Vagina (tissue), 2 donors: ENCODE measurements at regions not wholly inside any gene's neighbourhood (a gene's known extent, or its start where the extent isn't known, plus 50 kb on each side); places are given as distances from the start of the nearest gene placed in this dataset.

Experiments used
- CTCF ChIP-seq, 3 experiments: fragments of 450-650 bp in 2 of 3; fragments of 200-600 bp in 1 of 3; sonication (generic) in 1 of 3; IDR thresholded peaks; one replicate each; pipeline ENCODE4 v1.5.1; 2017 to 2019; ENCODE audit warnings: antibody characterized with exemption in 3 of 3, mild to moderate bottlenecking in 2 of 3, moderate library complexity in 2 of 3
- POLR2A ChIP-seq, 2 donors: fragments of 450-650 bp; IDR thresholded peaks; one replicate each; pipeline ENCODE4 v1.6.1; 2017; ENCODE audit warnings: antibody characterized with exemption in 2 of 2, mild to moderate bottlenecking in 2 of 2, moderate library complexity in 2 of 2
- POLR2AphosphoS5 ChIP-seq, 2 donors: sonication (generic); formaldehyde crosslinking; IDR thresholded peaks; one replicate each; pipeline ENCODE4 v1.9.0; 2017; ENCODE audit warnings: antibody characterized with exemption in 2 of 2, mild to moderate bottlenecking in 2 of 2, low read depth in 1 of 2; ENCODE audit not compliant: insufficient read depth in 1 of 2

- TF ChIP-seq CTCF (IDR thresholded peaks at IDR 0.05): no peak
- TF ChIP-seq POLR2A (IDR thresholded peaks at IDR 0.05): no peak
- no peak for TF ChIP-seq POLR2AphosphoS5 (IDR thresholded peaks at IDR 0.05; ENCODE audit: insufficient read depth in 1 of 2, low read depth in 1 of 2)
Measured at GRCh38 chr1:102186536-102186935, 189.8 kb upstream of the OLFM3 start.
